ENCODE measurements at regions not wholly inside any gene's neighbourhood (a gene's known extent, or its start where the extent isn't known, plus 50 kb on each side); places are given as distances from the start of the nearest gene placed in this dataset.

DNA sequence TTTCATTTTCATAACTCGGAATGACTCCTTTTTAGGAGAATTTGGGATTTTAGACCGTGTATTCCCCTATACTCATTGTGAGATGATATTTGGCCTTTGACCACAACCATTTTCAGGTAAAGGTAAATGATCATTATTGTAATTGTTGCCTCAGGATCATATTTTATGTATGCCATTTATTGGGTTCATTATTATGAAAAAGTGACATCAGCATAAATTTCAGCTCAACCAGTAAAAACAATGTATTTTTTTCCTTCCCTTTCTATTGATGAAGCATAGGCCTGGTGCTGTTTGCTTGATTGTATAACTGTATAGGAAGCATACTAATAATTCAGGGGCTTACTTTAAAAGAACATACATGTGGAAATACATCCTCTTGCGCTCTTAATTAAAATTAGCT is 832.9 kb upstream of the FANCL start:
- TF ChIP-seq GABPA (IDR thresholded peaks at IDR 0.05; ENCODE audit: low read depth) (no peak), SUZ12 (IDR thresholded peaks at IDR 0.05; ENCODE audit: unreplicated experiment) (no peak), EGR1 (IDR thresholded peaks at IDR 0.05; ENCODE audit: borderline replicate concordance in 1 of 2, low read depth in 2 of 2, low read length in 2 of 2) (no peak), CHD1 (IDR thresholded peaks at IDR 0.05; ENCODE audit: low read depth, low read length) (no peak), EP300 (IDR thresholded peaks at IDR 0.05; ENCODE audit: borderline replicate concordance in 1 of 2, control insufficient read depth in 1 of 2, low read depth in 2 of 2, low read length in 2 of 2) (no peak), EZH2 (IDR thresholded peaks at IDR 0.05; ENCODE audit: borderline replicate concordance, control insufficient read depth, low read depth, low read length) (no peak)
- TF ChIP-seq, protein P1, sequence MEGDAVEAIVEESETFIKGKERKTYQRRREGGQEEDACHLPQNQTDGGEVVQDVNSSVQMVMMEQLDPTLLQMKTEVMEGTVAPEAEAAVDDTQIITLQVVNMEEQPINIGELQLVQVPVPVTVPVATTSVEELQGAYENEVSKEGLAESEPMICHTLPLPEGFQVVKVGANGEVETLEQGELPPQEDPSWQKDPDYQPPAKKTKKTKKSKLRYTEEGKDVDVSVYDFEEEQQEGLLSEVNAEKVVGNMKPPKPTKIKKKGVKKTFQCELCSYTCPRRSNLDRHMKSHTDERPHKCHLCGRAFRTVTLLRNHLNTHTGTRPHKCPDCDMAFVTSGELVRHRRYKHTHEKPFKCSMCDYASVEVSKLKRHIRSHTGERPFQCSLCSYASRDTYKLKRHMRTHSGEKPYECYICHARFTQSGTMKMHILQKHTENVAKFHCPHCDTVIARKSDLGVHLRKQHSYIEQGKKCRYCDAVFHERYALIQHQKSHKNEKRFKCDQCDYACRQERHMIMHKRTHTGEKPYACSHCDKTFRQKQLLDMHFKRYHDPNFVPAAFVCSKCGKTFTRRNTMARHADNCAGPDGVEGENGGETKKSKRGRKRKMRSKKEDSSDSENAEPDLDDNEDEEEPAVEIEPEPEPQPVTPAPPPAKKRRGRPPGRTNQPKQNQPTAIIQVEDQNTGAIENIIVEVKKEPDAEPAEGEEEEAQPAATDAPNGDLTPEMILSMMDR (IDR thresholded peaks at IDR 0.05 in 2 of 3, conservative IDR thresholded peaks at IDR 0.05 in 1 of 3; ENCODE audit: control insufficient read depth in 2 of 3, extremely low read depth in 1 of 3, insufficient read depth in 1 of 3, low read depth in 3 of 3, low read length in 3 of 3), result no peak
- TF ChIP-seq, protein P2, sequence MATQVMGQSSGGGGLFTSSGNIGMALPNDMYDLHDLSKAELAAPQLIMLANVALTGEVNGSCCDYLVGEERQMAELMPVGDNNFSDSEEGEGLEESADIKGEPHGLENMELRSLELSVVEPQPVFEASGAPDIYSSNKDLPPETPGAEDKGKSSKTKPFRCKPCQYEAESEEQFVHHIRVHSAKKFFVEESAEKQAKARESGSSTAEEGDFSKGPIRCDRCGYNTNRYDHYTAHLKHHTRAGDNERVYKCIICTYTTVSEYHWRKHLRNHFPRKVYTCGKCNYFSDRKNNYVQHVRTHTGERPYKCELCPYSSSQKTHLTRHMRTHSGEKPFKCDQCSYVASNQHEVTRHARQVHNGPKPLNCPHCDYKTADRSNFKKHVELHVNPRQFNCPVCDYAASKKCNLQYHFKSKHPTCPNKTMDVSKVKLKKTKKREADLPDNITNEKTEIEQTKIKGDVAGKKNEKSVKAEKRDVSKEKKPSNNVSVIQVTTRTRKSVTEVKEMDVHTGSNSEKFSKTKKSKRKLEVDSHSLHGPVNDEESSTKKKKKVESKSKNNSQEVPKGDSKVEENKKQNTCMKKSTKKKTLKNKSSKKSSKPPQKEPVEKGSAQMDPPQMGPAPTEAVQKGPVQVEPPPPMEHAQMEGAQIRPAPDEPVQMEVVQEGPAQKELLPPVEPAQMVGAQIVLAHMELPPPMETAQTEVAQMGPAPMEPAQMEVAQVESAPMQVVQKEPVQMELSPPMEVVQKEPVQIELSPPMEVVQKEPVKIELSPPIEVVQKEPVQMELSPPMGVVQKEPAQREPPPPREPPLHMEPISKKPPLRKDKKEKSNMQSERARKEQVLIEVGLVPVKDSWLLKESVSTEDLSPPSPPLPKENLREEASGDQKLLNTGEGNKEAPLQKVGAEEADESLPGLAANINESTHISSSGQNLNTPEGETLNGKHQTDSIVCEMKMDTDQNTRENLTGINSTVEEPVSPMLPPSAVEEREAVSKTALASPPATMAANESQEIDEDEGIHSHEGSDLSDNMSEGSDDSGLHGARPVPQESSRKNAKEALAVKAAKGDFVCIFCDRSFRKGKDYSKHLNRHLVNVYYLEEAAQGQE (IDR thresholded peaks at IDR 0.05; ENCODE audit: low read depth, low read length), result no peak
- TF ChIP-seq, protein P3, sequence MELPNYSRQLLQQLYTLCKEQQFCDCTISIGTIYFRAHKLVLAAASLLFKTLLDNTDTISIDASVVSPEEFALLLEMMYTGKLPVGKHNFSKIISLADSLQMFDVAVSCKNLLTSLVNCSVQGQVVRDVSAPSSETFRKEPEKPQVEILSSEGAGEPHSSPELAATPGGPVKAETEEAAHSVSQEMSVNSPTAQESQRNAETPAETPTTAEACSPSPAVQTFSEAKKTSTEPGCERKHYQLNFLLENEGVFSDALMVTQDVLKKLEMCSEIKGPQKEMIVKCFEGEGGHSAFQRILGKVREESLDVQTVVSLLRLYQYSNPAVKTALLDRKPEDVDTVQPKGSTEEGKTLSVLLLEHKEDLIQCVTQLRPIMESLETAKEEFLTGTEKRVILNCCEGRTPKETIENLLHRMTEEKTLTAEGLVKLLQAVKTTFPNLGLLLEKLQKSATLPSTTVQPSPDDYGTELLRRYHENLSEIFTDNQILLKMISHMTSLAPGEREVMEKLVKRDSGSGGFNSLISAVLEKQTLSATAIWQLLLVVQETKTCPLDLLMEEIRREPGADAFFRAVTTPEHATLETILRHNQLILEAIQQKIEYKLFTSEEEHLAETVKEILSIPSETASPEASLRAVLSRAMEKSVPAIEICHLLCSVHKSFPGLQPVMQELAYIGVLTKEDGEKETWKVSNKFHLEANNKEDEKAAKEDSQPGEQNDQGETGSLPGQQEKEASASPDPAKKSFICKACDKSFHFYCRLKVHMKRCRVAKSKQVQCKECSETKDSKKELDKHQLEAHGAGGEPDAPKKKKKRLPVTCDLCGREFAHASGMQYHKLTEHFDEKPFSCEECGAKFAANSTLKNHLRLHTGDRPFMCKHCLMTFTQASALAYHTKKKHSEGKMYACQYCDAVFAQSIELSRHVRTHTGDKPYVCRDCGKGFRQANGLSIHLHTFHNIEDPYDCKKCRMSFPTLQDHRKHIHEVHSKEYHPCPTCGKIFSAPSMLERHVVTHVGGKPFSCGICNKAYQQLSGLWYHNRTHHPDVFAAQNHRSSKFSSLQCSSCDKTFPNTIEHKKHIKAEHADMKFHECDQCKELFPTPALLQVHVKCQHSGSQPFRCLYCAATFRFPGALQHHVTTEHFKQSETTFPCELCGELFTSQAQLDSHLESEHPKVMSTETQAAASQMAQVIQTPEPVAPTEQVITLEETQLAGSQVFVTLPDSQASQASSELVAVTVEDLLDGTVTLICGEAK (IDR thresholded peaks at IDR 0.05; ENCODE audit: borderline replicate concordance), result no peak

Measured in GM12878 (cell line).